HCT116 (cell line): ENCODE measurements at regions not wholly inside any gene's neighbourhood (a gene's known extent, or its start where the extent isn't known, plus 50 kb on each side); places are given as distances from the start of the nearest gene placed in this dataset.

ENCODE experiments used
- ATAC-seq: fragments of 200-7000 bp; cut with Tn5 transposase; 2 replicates; pipeline ENCODE4 v1.9.1; 2020; ENCODE audit warnings: mild to moderate bottlenecking, moderate library complexity
- BruUV-seq: library from RNA; stranded (reverse); fragments of 400-500 nt; replicated peaks from 2 replicates; lab custom pipeline; 2021; lab: Mats Ljungman, UMichigan
- CTCF ChIA-PET: fragments of 300-600 bp; sonication (Branson Sonifier 250); formaldehyde crosslinking; loops from one replicate; lab custom pipeline; 2021; ENCODE audit warnings: antibody characterized with exemption; lab: Charles Lee
- POLR2A ChIA-PET: fragments of 300-600, 350-600 bp; sonication (Branson Sonifier 250); formaldehyde crosslinking; loops from one replicate; lab custom pipeline; 2021; ENCODE audit warnings: antibody characterized with exemption; lab: Charles Lee
- RAD21 ChIA-PET, 2 experiments: fragments of 300-600 bp; sonication (Branson Sonifier 250); formaldehyde crosslinking; loops; one replicate each; lab custom pipeline; 2023; ENCODE audit warnings: low total read pairs in 2 of 2; ENCODE audit not compliant: uncharacterized antibody in 2 of 2, unreplicated experiment in 2 of 2, low non-redundant PET in 1 of 2; lab: Charles Lee
- DNase-seq: peaks from one replicate; pipeline ENCODE4 v3.0.0-alpha.2; 2010; ENCODE audit warnings: low read depth, low spot score
- H2AFZ ChIP-seq: fragments of 200-600 bp; shearing (Covaris generic), sonication (generic); 2 replicates; pipeline ENCODE4 v1.6.1; 2017; ENCODE audit warnings: low read depth, mixed run types, mixed read lengths, antibody characterized with exemption, low read length; ENCODE audit not compliant: poor library complexity, severe bottlenecking
- H3K27ac ChIP-seq: 2 replicates; pipeline ENCODE4 v1.5.1; 2012; ENCODE audit warnings: low read depth, low read length
- H3K27me3 ChIP-seq: fragments of 200-600 bp; sonication (generic); 2 replicates; pipeline ENCODE4 v1.6.1; 2016; ENCODE audit warnings: mixed run types, low read length, mixed read lengths; ENCODE audit not compliant: insufficient read depth
- H3K36me3 ChIP-seq, 2 experiments: fragments of 200-500 bp in 1 of 2; fragments of 200-600 bp in 1 of 2; sonication (Bioruptor generic) in 1 of 2; sonication (generic) in 1 of 2; 2 replicates each; pipeline versions ENCODE4 v1.5.1 to v1.6.1; 2014 to 2016; ENCODE audit warnings: low read length in 2 of 2, inconsistent platforms in 1 of 2, mixed read lengths in 1 of 2, mixed run types in 1 of 2; ENCODE audit not compliant: insufficient read depth in 2 of 2, control insufficient read depth in 1 of 2
- H3K4me1 ChIP-seq, 2 experiments: fragments of 200-600 bp in 1 of 2; sonication (generic) in 1 of 2; 2 replicates each; pipeline versions ENCODE4 v1.5.1 to v1.6.1; 2012 to 2017; ENCODE audit warnings: low read length in 2 of 2, inconsistent platforms in 1 of 2, mild to moderate bottlenecking in 1 of 2, mixed read lengths in 1 of 2, mixed run types in 1 of 2, moderate library complexity in 1 of 2; ENCODE audit not compliant: insufficient read depth in 2 of 2, control insufficient read depth in 1 of 2
- H3K4me2 ChIP-seq: fragments of 200-600 bp; sonication (generic); 2 replicates; pipeline ENCODE4 v1.6.1; 2017; ENCODE audit warnings: mixed run types, low read length, mixed read lengths
- H3K4me3 ChIP-seq, 2 experiments: fragments of 200-600 bp in 1 of 2; sonication (generic) in 1 of 2; replicated peaks in 1 of 2; 2 replicates each; pipeline ENCODE4 v1.5.1; 2011 to 2016; ENCODE audit warnings: low read length in 2 of 2, control low read depth in 1 of 2, low read depth in 1 of 2, mild to moderate bottlenecking in 1 of 2, mixed read lengths in 1 of 2, mixed run types in 1 of 2
- H3K79me2 ChIP-seq: fragments of 200-600 bp; sonication (generic); 2 replicates; pipeline ENCODE4 v1.6.1; 2017; ENCODE audit warnings: mild to moderate bottlenecking, mixed run types, low read length, moderate library complexity, mixed read lengths; ENCODE audit not compliant: insufficient read depth
- H3K9ac ChIP-seq: fragments of 200-600 bp; sonication (generic); 2 replicates; pipeline ENCODE4 v1.6.1; 2016; ENCODE audit warnings: low read length, mixed read lengths
- H3K9me2 ChIP-seq: fragments of 200-600 bp; sonication (generic), shearing (Covaris generic); 2 replicates; pipeline ENCODE4 v1.6.1; 2017; ENCODE audit warnings: mixed run types, mild to moderate bottlenecking, moderate library complexity; ENCODE audit not compliant: insufficient read depth
- H3K9me3 ChIP-seq, 2 experiments: fragments of 200-500 bp in 1 of 2; fragments of 200-600 bp in 1 of 2; sonication (Bioruptor generic) in 1 of 2; sonication (generic) in 1 of 2; 2 replicates each; pipeline ENCODE4 v1.6.1; 2014 to 2017; ENCODE audit warnings: low read length in 2 of 2, mixed read lengths in 2 of 2, inconsistent platforms in 1 of 2, low read depth in 1 of 2, mild to moderate bottlenecking in 1 of 2, mixed run types in 1 of 2, moderate library complexity in 1 of 2; ENCODE audit not compliant: control insufficient read depth in 1 of 2, insufficient read depth in 1 of 2
- H4K20me1 ChIP-seq: fragments of 200-600 bp; sonication (generic), shearing (Covaris generic); 2 replicates; pipeline ENCODE4 v1.6.1; 2017; ENCODE audit warnings: mixed run types, mild to moderate bottlenecking, moderate library complexity; ENCODE audit not compliant: insufficient read depth
- ATF3 ChIP-seq: IDR thresholded peaks from 2 replicates; pipeline ENCODE4 v1.6.1; 2012
- CBX3 ChIP-seq: IDR thresholded peaks from 2 replicates; pipeline ENCODE4 v1.6.1; 2012; ENCODE audit warnings: low read depth
- CTCF ChIP-seq, 3 experiments: fragments of 200-600 bp in 1 of 3; sonication (generic) in 1 of 3; IDR thresholded peaks in 2 of 3; conservative IDR thresholded peaks in 1 of 3; 2 replicates each; pipeline ENCODE4 v1.5.1; 2012 to 2017; ENCODE audit warnings: low read depth in 2 of 3, low read length in 2 of 3, antibody characterized with exemption in 1 of 3, borderline replicate concordance in 1 of 3, control low read depth in 1 of 3, mild to moderate bottlenecking in 1 of 3, mixed read lengths in 1 of 3, mixed run types in 1 of 3, moderate library complexity in 1 of 3; ENCODE audit not compliant: insufficient read depth in 1 of 3
- EGR1 ChIP-seq: IDR thresholded peaks from 2 replicates; pipeline ENCODE4 v1.6.1; 2012; ENCODE audit warnings: low read depth
- ELF1 ChIP-seq: IDR thresholded peaks from 2 replicates; pipeline ENCODE4 v1.6.1; 2012; ENCODE audit warnings: low read depth, borderline replicate concordance
- EZH2phosphoT487 ChIP-seq: fragments of 200-600 bp; IDR thresholded peaks from 2 replicates; pipeline ENCODE4 v1.6.1; 2018; ENCODE audit warnings: antibody characterized with exemption, borderline replicate concordance
- JUND ChIP-seq: IDR thresholded peaks from 2 replicates; pipeline ENCODE4 v1.6.1; 2012
- POLR2A ChIP-seq: IDR thresholded peaks from 2 replicates; pipeline ENCODE4 v1.7.0; 2011; ENCODE audit warnings: borderline replicate concordance; ENCODE audit not compliant: insufficient read depth, insufficient read length; ENCODE audit errors: extremely low read depth
- POLR2AphosphoS5 ChIP-seq: IDR thresholded peaks from 2 replicates; pipeline ENCODE4 v1.6.1; 2011; ENCODE audit warnings: mild to moderate bottlenecking, low read depth, low read length, moderate library complexity
- RAD21 ChIP-seq: IDR thresholded peaks from 2 replicates; pipeline ENCODE4 v1.6.1; 2012; ENCODE audit warnings: low read depth, mild to moderate bottlenecking
- SP1 ChIP-seq: IDR thresholded peaks from 2 replicates; pipeline ENCODE4 v1.6.1; 2012; ENCODE audit warnings: low read depth
- SRF ChIP-seq: IDR thresholded peaks from 2 replicates; pipeline ENCODE4 v1.6.1; 2012; ENCODE audit warnings: low read depth
- TCF7L2 ChIP-seq: IDR thresholded peaks from 2 replicates; pipeline ENCODE4 v1.7.0; 2011; ENCODE audit warnings: borderline replicate concordance, inconsistent platforms; ENCODE audit not compliant: insufficient read depth, insufficient read length; ENCODE audit errors: extremely low read depth
- ZFX ChIP-seq: fragments of 450-650 bp; IDR thresholded peaks from 2 replicates; pipeline ENCODE4 v1.6.1; 2017
- intact Hi-C: fragments of 100-400 bp; cut with micrococcal nuclease; formaldehyde crosslinking; loops from 2 replicates; pipeline ENCODE4 v1.10.0; 2022
- TF ChIP-seq, protein P1 (sequence below): IDR thresholded peaks from 2 replicates; pipeline ENCODE4 v1.6.1; 2012
- TF ChIP-seq, protein P2 (sequence below): IDR thresholded peaks from 2 replicates; pipeline ENCODE4 v1.6.1; 2011; ENCODE audit warnings: mild to moderate bottlenecking, low read length, moderate library complexity; ENCODE audit not compliant: insufficient replicate concordance; ENCODE audit errors: extremely low read depth
- TF ChIP-seq, protein P3 (sequence below): IDR thresholded peaks from 2 replicates; pipeline ENCODE4 v1.6.1; 2012; ENCODE audit warnings: low read depth

GRCh38 chr7:35379481-35379880, 125.6 kb upstream of the TBX20 start:
- intact Hi-C loops, result no loop called here
- no peak for ATAC-seq
- H4K20me1 ChIP-seq, result no peaks in the 10 kb centered on the region
- RAD21 ChIA-PET, result no interaction called here
- no peaks in the 10 kb centered on the region for H3K4me1 ChIP-seq
- BruUV-seq, result no TSS peak
- no peak overlapping the region for H3K4me2 ChIP-seq
- H2AFZ ChIP-seq, result no peak overlapping the region
- DNase-seq, result no peak
- H3K27me3 ChIP-seq, result no peaks in the 10 kb centered on the region
- no peaks in the 10 kb centered on the region for H3K36me3 ChIP-seq
- H3K27ac ChIP-seq, result no peak overlapping the region
- no peak overlapping the region for H3K9ac ChIP-seq
- no peaks in the 10 kb centered on the region for H3K9me2 ChIP-seq
- H3K9me3 ChIP-seq, result no peaks in the 10 kb centered on the region
- TF ChIP-seq EZH2phosphoT487 (no peak), SRF (no peak), POLR2A (no peak), POLR2AphosphoS5 (no peak), ELF1 (no peak), RAD21 (no peak), SP1 (no peak), JUND (no peak), CBX3 (no peak), TCF7L2 (no peak), ATF3 (no peak), EGR1 (no peak), ZFX (no peak), CTCF (IDR thresholded peaks at IDR 0.05 in 2 of 3, conservative IDR thresholded peaks at IDR 0.05 in 1 of 3; ENCODE audit: borderline replicate concordance in 1 of 3, insufficient read depth in 1 of 3, low read depth in 2 of 3, low read length in 2 of 3) (no peak)
- TF ChIP-seq, protein P1, sequence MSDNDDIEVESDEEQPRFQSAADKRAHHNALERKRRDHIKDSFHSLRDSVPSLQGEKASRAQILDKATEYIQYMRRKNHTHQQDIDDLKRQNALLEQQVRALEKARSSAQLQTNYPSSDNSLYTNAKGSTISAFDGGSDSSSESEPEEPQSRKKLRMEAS, result no peak
- TF ChIP-seq, protein P2, sequence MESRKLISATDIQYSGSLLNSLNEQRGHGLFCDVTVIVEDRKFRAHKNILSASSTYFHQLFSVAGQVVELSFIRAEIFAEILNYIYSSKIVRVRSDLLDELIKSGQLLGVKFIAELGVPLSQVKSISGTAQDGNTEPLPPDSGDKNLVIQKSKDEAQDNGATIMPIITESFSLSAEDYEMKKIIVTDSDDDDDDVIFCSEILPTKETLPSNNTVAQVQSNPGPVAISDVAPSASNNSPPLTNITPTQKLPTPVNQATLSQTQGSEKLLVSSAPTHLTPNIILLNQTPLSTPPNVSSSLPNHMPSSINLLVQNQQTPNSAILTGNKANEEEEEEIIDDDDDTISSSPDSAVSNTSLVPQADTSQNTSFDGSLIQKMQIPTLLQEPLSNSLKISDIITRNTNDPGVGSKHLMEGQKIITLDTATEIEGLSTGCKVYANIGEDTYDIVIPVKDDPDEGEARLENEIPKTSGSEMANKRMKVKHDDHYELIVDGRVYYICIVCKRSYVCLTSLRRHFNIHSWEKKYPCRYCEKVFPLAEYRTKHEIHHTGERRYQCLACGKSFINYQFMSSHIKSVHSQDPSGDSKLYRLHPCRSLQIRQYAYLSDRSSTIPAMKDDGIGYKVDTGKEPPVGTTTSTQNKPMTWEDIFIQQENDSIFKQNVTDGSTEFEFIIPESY, result no peak
- TF ChIP-seq, protein P3, sequence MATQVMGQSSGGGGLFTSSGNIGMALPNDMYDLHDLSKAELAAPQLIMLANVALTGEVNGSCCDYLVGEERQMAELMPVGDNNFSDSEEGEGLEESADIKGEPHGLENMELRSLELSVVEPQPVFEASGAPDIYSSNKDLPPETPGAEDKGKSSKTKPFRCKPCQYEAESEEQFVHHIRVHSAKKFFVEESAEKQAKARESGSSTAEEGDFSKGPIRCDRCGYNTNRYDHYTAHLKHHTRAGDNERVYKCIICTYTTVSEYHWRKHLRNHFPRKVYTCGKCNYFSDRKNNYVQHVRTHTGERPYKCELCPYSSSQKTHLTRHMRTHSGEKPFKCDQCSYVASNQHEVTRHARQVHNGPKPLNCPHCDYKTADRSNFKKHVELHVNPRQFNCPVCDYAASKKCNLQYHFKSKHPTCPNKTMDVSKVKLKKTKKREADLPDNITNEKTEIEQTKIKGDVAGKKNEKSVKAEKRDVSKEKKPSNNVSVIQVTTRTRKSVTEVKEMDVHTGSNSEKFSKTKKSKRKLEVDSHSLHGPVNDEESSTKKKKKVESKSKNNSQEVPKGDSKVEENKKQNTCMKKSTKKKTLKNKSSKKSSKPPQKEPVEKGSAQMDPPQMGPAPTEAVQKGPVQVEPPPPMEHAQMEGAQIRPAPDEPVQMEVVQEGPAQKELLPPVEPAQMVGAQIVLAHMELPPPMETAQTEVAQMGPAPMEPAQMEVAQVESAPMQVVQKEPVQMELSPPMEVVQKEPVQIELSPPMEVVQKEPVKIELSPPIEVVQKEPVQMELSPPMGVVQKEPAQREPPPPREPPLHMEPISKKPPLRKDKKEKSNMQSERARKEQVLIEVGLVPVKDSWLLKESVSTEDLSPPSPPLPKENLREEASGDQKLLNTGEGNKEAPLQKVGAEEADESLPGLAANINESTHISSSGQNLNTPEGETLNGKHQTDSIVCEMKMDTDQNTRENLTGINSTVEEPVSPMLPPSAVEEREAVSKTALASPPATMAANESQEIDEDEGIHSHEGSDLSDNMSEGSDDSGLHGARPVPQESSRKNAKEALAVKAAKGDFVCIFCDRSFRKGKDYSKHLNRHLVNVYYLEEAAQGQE, result no peak
- TF ChIP-seq, all 23 proteins: peak for 0
- POLR2A ChIA-PET, result no interaction called here
- no peak overlapping the region for H3K4me3 ChIP-seq
- H3K79me2 ChIP-seq, result no peaks in the 10 kb centered on the region
- CTCF ChIA-PET, result interaction anchor here (1.2 kb wide), 1 partner anchor 46 kb away, joined by 3 read pairs; no protein-coding TSS in a partner anchor
